ENCODE measurements at regions not wholly inside any gene's neighbourhood (a gene's known extent, or its start where the extent isn't known, plus 50 kb on each side); places are given as distances from the start of the nearest gene placed in this dataset.

GRCh38 chr6:132907914-132908313, 93.5 kb downstream of the RPS12 start:
- no peak overlapping the region for H3K4me3 ChIP-seq (ENCODE audit: low read depth, low read length)
- H3K27me3 ChIP-seq (ENCODE audit: control insufficient read depth, insufficient read depth, low read length) = no peaks in the 10 kb centered on the region
- no peak overlapping the region for H3K27ac ChIP-seq (ENCODE audit: low read depth, low read length)
- no peak overlapping the region for H3K9ac ChIP-seq (ENCODE audit: low read length)
- H3K36me3 ChIP-seq (ENCODE audit: control insufficient read depth, insufficient read depth, low read length) = no peaks in the 10 kb centered on the region
- no peaks in the 10 kb centered on the region for H3K4me1 ChIP-seq (ENCODE audit: control insufficient read depth, insufficient read depth, low read length)
- no peaks in the 10 kb centered on the region for H3K9me3 ChIP-seq (ENCODE audit: control insufficient read depth, insufficient read depth, low read depth, low read length)

- no peak overlapping the region for H3K4me3 ChIP-seq (ENCODE audit: low read depth, low read length)
- no peaks in the 10 kb centered on the region for H3K4me1 ChIP-seq (ENCODE audit: control insufficient read depth, insufficient read depth, low read length)
- H3K27ac ChIP-seq (ENCODE audit: low read depth, low read length) = no peak overlapping the region
- H3K36me3 ChIP-seq (ENCODE audit: control insufficient read depth, insufficient read depth, low read length) = no peaks in the 10 kb centered on the region
- no peak overlapping the region for H3K9ac ChIP-seq (ENCODE audit: low read length)
- H3K27me3 ChIP-seq (ENCODE audit: control insufficient read depth, insufficient read depth, low read length) = no peaks in the 10 kb centered on the region
- H3K9me3 ChIP-seq (ENCODE audit: control insufficient read depth, insufficient read depth, low read depth, low read length) = no peaks in the 10 kb centered on the region
Observed at GRCh38 chr6:132909742-132910141, 95.4 kb downstream of the RPS12 start.

- Histone ChIP-seq H3K27me3 (ENCODE audit: control insufficient read depth, insufficient read depth, low read length) (no peaks in the 10 kb centered on the region), H3K36me3 (ENCODE audit: control insufficient read depth, insufficient read depth, low read length) (no peaks in the 10 kb centered on the region), H3K4me3 (ENCODE audit: low read depth, low read length) (no peak overlapping the region), H3K27ac (ENCODE audit: low read depth, low read length) (no peak overlapping the region), H3K9me3 (ENCODE audit: control insufficient read depth, insufficient read depth, low read depth, low read length) (no peaks in the 10 kb centered on the region), H3K4me1 (ENCODE audit: control insufficient read depth, insufficient read depth, low read length) (no peaks in the 10 kb centered on the region), H3K9ac (ENCODE audit: low read length) (no peak overlapping the region)
Observed at GRCh38 chr6:132910759-132911158, 96.4 kb downstream of the RPS12 start.

GRCh38 chr6:132919045-132919860, 104.9 kb downstream of the RPS12 start:
- Histone ChIP-seq H3K36me3 (ENCODE audit: control insufficient read depth, insufficient read depth, low read length) (no peaks in the 10 kb centered on the region), H3K27me3 (ENCODE audit: control insufficient read depth, insufficient read depth, low read length) (no peaks in the 10 kb centered on the region), H3K27ac (ENCODE audit: low read depth, low read length) (no peak overlapping the region), H3K9ac (ENCODE audit: low read length) (no peak overlapping the region), H3K4me3 (ENCODE audit: low read depth, low read length) (no peak overlapping the region), H3K9me3 (ENCODE audit: control insufficient read depth, insufficient read depth, low read depth, low read length) (no peaks in the 10 kb centered on the region), H3K4me1 (ENCODE audit: control insufficient read depth, insufficient read depth, low read length) (peaks cover 7% of the 10 kb centered on the region; the same call in 1 of the 2 replicates)

GRCh38 chr6:132927713-132928112, 113.3 kb downstream of the RPS12 start:
- H3K9ac ChIP-seq (ENCODE audit: low read length) = no peak overlapping the region
- no peak overlapping the region for H3K27ac ChIP-seq (ENCODE audit: low read depth, low read length)
- H3K27me3 ChIP-seq (ENCODE audit: control insufficient read depth, insufficient read depth, low read length) = no peaks in the 10 kb centered on the region
- no peaks in the 10 kb centered on the region; the same call in 1 of the 2 replicates for H3K4me1 ChIP-seq (ENCODE audit: control insufficient read depth, insufficient read depth, low read length)
- H3K4me3 ChIP-seq (ENCODE audit: low read depth, low read length) = no peak overlapping the region
- no peaks in the 10 kb centered on the region for H3K36me3 ChIP-seq (ENCODE audit: control insufficient read depth, insufficient read depth, low read length)
- no peaks in the 10 kb centered on the region for H3K9me3 ChIP-seq (ENCODE audit: control insufficient read depth, insufficient read depth, low read depth, low read length)

GRCh38 chr6:132929141-132929540, 114.8 kb downstream of the RPS12 start:
- no peak overlapping the region for H3K9ac ChIP-seq (ENCODE audit: low read length)
- H3K27me3 ChIP-seq (ENCODE audit: control insufficient read depth, insufficient read depth, low read length) = no peaks in the 10 kb centered on the region
- H3K27ac ChIP-seq (ENCODE audit: low read depth, low read length) = no peak overlapping the region
- H3K36me3 ChIP-seq (ENCODE audit: control insufficient read depth, insufficient read depth, low read length) = no peaks in the 10 kb centered on the region
- H3K9me3 ChIP-seq (ENCODE audit: control insufficient read depth, insufficient read depth, low read depth, low read length) = no peaks in the 10 kb centered on the region
- H3K4me3 ChIP-seq (ENCODE audit: low read depth, low read length) = no peak overlapping the region
- no peaks in the 10 kb centered on the region; the same call in 1 of the 2 replicates for H3K4me1 ChIP-seq (ENCODE audit: control insufficient read depth, insufficient read depth, low read length)

GRCh38 chr6:132931313-132931712, 116.9 kb downstream of the RPS12 start:
- no peaks in the 10 kb centered on the region; the same call in 1 of the 2 replicates for H3K4me1 ChIP-seq (ENCODE audit: control insufficient read depth, insufficient read depth, low read length)
- H3K36me3 ChIP-seq (ENCODE audit: control insufficient read depth, insufficient read depth, low read length) = no peaks in the 10 kb centered on the region
- H3K27ac ChIP-seq (ENCODE audit: low read depth, low read length) = no peak overlapping the region
- H3K4me3 ChIP-seq (ENCODE audit: low read depth, low read length) = no peak overlapping the region
- H3K9me3 ChIP-seq (ENCODE audit: control insufficient read depth, insufficient read depth, low read depth, low read length) = no peaks in the 10 kb centered on the region
- no peak overlapping the region for H3K9ac ChIP-seq (ENCODE audit: low read length)
- no peaks in the 10 kb centered on the region for H3K27me3 ChIP-seq (ENCODE audit: control insufficient read depth, insufficient read depth, low read length)

GRCh38 chr6:132931936-132932514, 117.7 kb downstream of the RPS12 start:
- H3K27ac ChIP-seq (ENCODE audit: low read depth, low read length) = no peak overlapping the region
- no peaks in the 10 kb centered on the region for H3K36me3 ChIP-seq (ENCODE audit: control insufficient read depth, insufficient read depth, low read length)
- no peaks in the 10 kb centered on the region for H3K9me3 ChIP-seq (ENCODE audit: control insufficient read depth, insufficient read depth, low read depth, low read length)
- no peaks in the 10 kb centered on the region for H3K27me3 ChIP-seq (ENCODE audit: control insufficient read depth, insufficient read depth, low read length)
- no peak overlapping the region for H3K9ac ChIP-seq (ENCODE audit: low read length)
- no peak overlapping the region for H3K4me3 ChIP-seq (ENCODE audit: low read depth, low read length)
- no peaks in the 10 kb centered on the region; the same call in 1 of the 2 replicates for H3K4me1 ChIP-seq (ENCODE audit: control insufficient read depth, insufficient read depth, low read length)

GRCh38 chr6:132932588-132932987, 118.2 kb downstream of the RPS12 start:
- Histone ChIP-seq H3K4me3 (ENCODE audit: low read depth, low read length) (no peak overlapping the region), H3K27me3 (ENCODE audit: control insufficient read depth, insufficient read depth, low read length) (no peaks in the 10 kb centered on the region), H3K9ac (ENCODE audit: low read length) (no peak overlapping the region), H3K4me1 (ENCODE audit: control insufficient read depth, insufficient read depth, low read length) (no peaks in the 10 kb centered on the region; the same call in 1 of the 2 replicates), H3K9me3 (ENCODE audit: control insufficient read depth, insufficient read depth, low read depth, low read length) (no peaks in the 10 kb centered on the region), H3K27ac (ENCODE audit: low read depth, low read length) (no peak overlapping the region), H3K36me3 (ENCODE audit: control insufficient read depth, insufficient read depth, low read length) (no peaks in the 10 kb centered on the region)

GRCh38 chr6:132933090-132933489, 118.7 kb downstream of the RPS12 start:
- Histone ChIP-seq H3K27ac (ENCODE audit: low read depth, low read length) (no peak overlapping the region), H3K4me3 (ENCODE audit: low read depth, low read length) (no peak overlapping the region), H3K36me3 (ENCODE audit: control insufficient read depth, insufficient read depth, low read length) (no peaks in the 10 kb centered on the region), H3K4me1 (ENCODE audit: control insufficient read depth, insufficient read depth, low read length) (no peaks in the 10 kb centered on the region; the same call in 1 of the 2 replicates), H3K27me3 (ENCODE audit: control insufficient read depth, insufficient read depth, low read length) (no peaks in the 10 kb centered on the region), H3K9ac (ENCODE audit: low read length) (no peak overlapping the region), H3K9me3 (ENCODE audit: control insufficient read depth, insufficient read depth, low read depth, low read length) (no peaks in the 10 kb centered on the region)

GRCh38 chr6:132934496-132934895, 120.1 kb downstream of the RPS12 start:
- no peaks in the 10 kb centered on the region for H3K9me3 ChIP-seq (ENCODE audit: control insufficient read depth, insufficient read depth, low read depth, low read length)
- H3K9ac ChIP-seq (ENCODE audit: low read length) = no peak overlapping the region
- no peaks in the 10 kb centered on the region for H3K36me3 ChIP-seq (ENCODE audit: control insufficient read depth, insufficient read depth, low read length)
- no peak overlapping the region for H3K4me3 ChIP-seq (ENCODE audit: low read depth, low read length)
- no peak overlapping the region for H3K27ac ChIP-seq (ENCODE audit: low read depth, low read length)
- no peaks in the 10 kb centered on the region; the same call in 1 of the 2 replicates for H3K4me1 ChIP-seq (ENCODE audit: control insufficient read depth, insufficient read depth, low read length)
- H3K27me3 ChIP-seq (ENCODE audit: control insufficient read depth, insufficient read depth, low read length) = no peaks in the 10 kb centered on the region

Measured in HUES6 (cell line).